H1 (cell line): ENCODE measurements at regions not wholly inside any gene's neighbourhood (a gene's known extent, or its start where the extent isn't known, plus 50 kb on each side); places are given as distances from the start of the nearest gene placed in this dataset.

Source experiments
- CTCF ChIA-PET: fragments of 300-600 bp; sonication (Branson Sonifier 250); formaldehyde crosslinking; loops from one replicate; lab custom pipeline; 2021; ENCODE audit not compliant: partially characterized antibody; lab: Charles Lee
- POLR2A ChIA-PET: fragments of 300-600 bp; sonication (Branson Sonifier 250); formaldehyde crosslinking; loops from one replicate; lab custom pipeline; 2021; ENCODE audit warnings: inconsistent platforms; ENCODE audit not compliant: partially characterized antibody; lab: Charles Lee
- DNase-seq, 2 experiments: peaks; one replicate each; pipeline versions ENCODE4 v3.0.0 to v3.0.0-alpha.2; 2010 to 2022; ENCODE audit warnings: low spot score in 2 of 2, low read depth in 1 of 2, mixed read lengths in 1 of 2
- FAIRE-seq: peaks from 2 replicates; lab custom pipeline; 2011; peaks lifted over from hg19 to GRCh38; lab: Jason Lieb, UNC
- H2AFZ ChIP-seq: 2 replicates; pipeline ENCODE4 v1.8.1; 2012; ENCODE audit warnings: low read length, inconsistent platforms
- H2AK5ac ChIP-seq: 2 replicates; pipeline ENCODE4 v1.6.1; 2013; ENCODE audit warnings: low read depth, low read length
- H2BK120ac ChIP-seq: replicated peaks from 2 replicates; pipeline ENCODE3; 2013; ENCODE audit warnings: low read depth, low read length, inconsistent platforms
- H2BK12ac ChIP-seq: 2 replicates; pipeline ENCODE4 v1.6.1; 2013; ENCODE audit warnings: low read depth, low read length
- H2BK15ac ChIP-seq: 2 replicates; pipeline ENCODE4 v1.6.1; 2013; ENCODE audit warnings: low read length
- H2BK20ac ChIP-seq: 2 replicates; pipeline ENCODE4 v1.6.1; 2013; ENCODE audit warnings: low read length
- H2BK5ac ChIP-seq: 2 replicates; pipeline ENCODE4 v1.6.1; 2013; ENCODE audit warnings: low read depth, low read length
- H3K14ac ChIP-seq: 2 replicates; pipeline ENCODE4 v1.6.1; 2013; ENCODE audit warnings: inconsistent platforms; ENCODE audit not compliant: insufficient read length
- H3K18ac ChIP-seq: 2 replicates; pipeline ENCODE4 v1.6.1; 2013; ENCODE audit warnings: low read length; ENCODE audit errors: extremely low read depth
- H3K23ac ChIP-seq: 2 replicates; pipeline ENCODE4 v1.6.1; 2013; ENCODE audit warnings: inconsistent platforms; ENCODE audit not compliant: insufficient read length
- H3K23me2 ChIP-seq: 2 replicates; pipeline ENCODE4 v1.6.1; 2013; ENCODE audit warnings: low read depth, low read length
- H3K27ac ChIP-seq: 2 replicates; pipeline ENCODE4 v1.6.1; 2011; ENCODE audit warnings: low read depth, low read length, inconsistent platforms
- H3K27me3 ChIP-seq, 4 experiments: replicated peaks in 1 of 4; 1 replicate in 1 of 4; 2 replicates in 3 of 4; pipeline versions ENCODE4 v1.6.1 to v1.8.1; 2011 to 2013; ENCODE audit warnings: low read length in 3 of 4, mild to moderate bottlenecking in 3 of 4, inconsistent platforms in 2 of 4, mixed read lengths in 2 of 4, moderate library complexity in 1 of 4; ENCODE audit not compliant: control insufficient read depth in 3 of 4, insufficient read depth in 3 of 4; ENCODE audit errors: extremely low read depth in 1 of 4
- H3K36me3 ChIP-seq, 4 experiments: 2 replicates each; pipeline versions ENCODE4 v1.6.1 to v1.8.1; 2011 to 2013; ENCODE audit warnings: mild to moderate bottlenecking in 4 of 4, low read length in 3 of 4, moderate library complexity in 2 of 4, control low read depth in 1 of 4, inconsistent platforms in 1 of 4; ENCODE audit not compliant: insufficient read depth in 4 of 4, control insufficient read depth in 2 of 4
- H3K4ac ChIP-seq: replicated peaks from 2 replicates; pipeline ENCODE3; 2013; ENCODE audit warnings: low read length, low read depth, mixed read lengths, inconsistent platforms; ENCODE audit not compliant: insufficient read length
- H3K4me1 ChIP-seq, 4 experiments: replicated peaks in 1 of 4; 1 replicate in 1 of 4; 2 replicates in 3 of 4; pipeline versions ENCODE4 v1.6.1 to v1.8.1; 2011 to 2013; ENCODE audit warnings: low read length in 3 of 4, inconsistent platforms in 2 of 4, mixed read lengths in 1 of 4; ENCODE audit not compliant: insufficient read depth in 4 of 4, control insufficient read depth in 3 of 4
- H3K4me2 ChIP-seq, 2 experiments: 2 replicates each; pipeline versions ENCODE4 v1.6.1 to v1.8.1; 2011 to 2013; ENCODE audit warnings: low read depth in 2 of 2, low read length in 2 of 2, control low read depth in 1 of 2, inconsistent platforms in 1 of 2, mild to moderate bottlenecking in 1 of 2; ENCODE audit not compliant: insufficient read depth in 1 of 2
- H3K4me3 ChIP-seq, 4 experiments: fragments of 200-600, 300-600 bp in 1 of 4; sonication (generic), shearing (Covaris generic), sonication (Bioruptor Twin) in 1 of 4; 2 replicates each; pipeline versions ENCODE4 v1.5.1 to v1.8.1; 2011 to 2016; ENCODE audit warnings: low read length in 4 of 4, low read depth in 3 of 4, control low read depth in 2 of 4, inconsistent platforms in 2 of 4, mild to moderate bottlenecking in 2 of 4, mixed read lengths in 1 of 4, moderate library complexity in 1 of 4; ENCODE audit not compliant: insufficient read depth in 2 of 4; ENCODE audit errors: extremely low read depth in 1 of 4
- H3K56ac ChIP-seq: replicated peaks from 2 replicates; pipeline ENCODE3; 2013; ENCODE audit warnings: low read depth, mild to moderate bottlenecking, mixed read lengths, low read length, inconsistent platforms; ENCODE audit not compliant: insufficient read length
- H3K79me1 ChIP-seq: 2 replicates; pipeline ENCODE4 v1.6.1; 2013; ENCODE audit warnings: low read depth, low read length, control low read depth
- H3K79me2 ChIP-seq, 2 experiments: 2 replicates each; pipeline versions ENCODE4 v1.6.1 to v1.8.1; 2012 to 2013; ENCODE audit warnings: low read length in 2 of 2, mild to moderate bottlenecking in 2 of 2, inconsistent platforms in 1 of 2; ENCODE audit not compliant: insufficient read depth in 2 of 2, control insufficient read depth in 1 of 2
- H3K9ac ChIP-seq, 4 experiments: replicated peaks in 1 of 4; 1 replicate in 1 of 4; 2 replicates in 3 of 4; pipeline versions ENCODE4 v1.6.1 to v1.8.1; 2011 to 2013; ENCODE audit warnings: low read depth in 3 of 4, low read length in 3 of 4, control low read depth in 2 of 4, mild to moderate bottlenecking in 2 of 4, moderate library complexity in 2 of 4, inconsistent platforms in 1 of 4; ENCODE audit errors: extremely low read depth in 1 of 4
- H3K9me3 ChIP-seq, 2 experiments: 2 replicates each; pipeline versions ENCODE4 v1.6.1 to v1.8.1; 2012 to 2013; ENCODE audit warnings: mild to moderate bottlenecking in 2 of 2, moderate library complexity in 2 of 2, control low read depth in 1 of 2, inconsistent platforms in 1 of 2, low read depth in 1 of 2, low read length in 1 of 2, mixed read lengths in 1 of 2; ENCODE audit not compliant: insufficient read depth in 2 of 2
- H4K20me1 ChIP-seq, 2 experiments: replicated peaks in 1 of 2; 2 replicates each; pipeline versions ENCODE3 to v1.8.1; 2011 to 2013; ENCODE audit warnings: inconsistent platforms in 2 of 2, low read length in 2 of 2, mild to moderate bottlenecking in 1 of 2; ENCODE audit not compliant: insufficient read depth in 2 of 2, control insufficient read depth in 1 of 2
- H4K5ac ChIP-seq: 2 replicates; pipeline ENCODE4 v1.6.1; 2013; ENCODE audit warnings: low read length, low read depth, mixed read lengths, inconsistent platforms; ENCODE audit not compliant: insufficient read length
- H4K8ac ChIP-seq: 2 replicates; pipeline ENCODE4 v1.8.0; 2013; ENCODE audit warnings: mild to moderate bottlenecking, moderate library complexity, low read length, inconsistent platforms; ENCODE audit not compliant: insufficient read depth; ENCODE audit errors: extremely low read depth
- H4K91ac ChIP-seq: replicated peaks from 2 replicates; pipeline ENCODE3; 2013; ENCODE audit warnings: low read length, mixed read lengths, inconsistent platforms; ENCODE audit not compliant: insufficient read length
- BACH1 ChIP-seq: IDR thresholded peaks from 2 replicates; pipeline ENCODE4 v1.6.1; 2012; ENCODE audit warnings: low read length, improper control_type of control experiment
- BCL11A ChIP-seq, 2 experiments: IDR thresholded peaks; one replicate each; pipeline ENCODE4 v1.6.1; 2011; ENCODE audit warnings: low read depth in 2 of 2, low read length in 2 of 2, mild to moderate bottlenecking in 2 of 2
- CHD1 ChIP-seq: IDR thresholded peaks from 2 replicates; pipeline ENCODE4 v1.6.1; 2012; ENCODE audit warnings: low read depth, low read length, improper control_type of control experiment
- EGR1 ChIP-seq: IDR thresholded peaks from 2 replicates; pipeline ENCODE4 v1.6.1; 2011; ENCODE audit warnings: low read depth, low read length, borderline replicate concordance
- HDAC2 ChIP-seq, 2 experiments: fragments of 300-600 bp in 1 of 2; sonication (generic) in 1 of 2; IDR thresholded peaks; 2 replicates each; pipeline ENCODE4 v1.6.1; 2011 to 2012; ENCODE audit warnings: low read depth in 2 of 2, low read length in 2 of 2, mild to moderate bottlenecking in 2 of 2, moderate library complexity in 2 of 2, borderline replicate concordance in 1 of 2, inconsistent platforms in 1 of 2
- HDAC6 ChIP-seq: IDR thresholded peaks from one replicate; pipeline ENCODE4 v1.7.1; 2012; ENCODE audit warnings: low read depth, mild to moderate bottlenecking, inconsistent platforms, low read length, moderate library complexity
- KDM1A ChIP-seq: fragments of 200-600, 300-600 bp; sonication (generic); IDR thresholded peaks from 2 replicates; pipeline ENCODE4 v1.7.1; 2016; ENCODE audit warnings: mild to moderate bottlenecking, low read length, borderline replicate concordance
- NRF1 ChIP-seq: IDR thresholded peaks from 2 replicates; pipeline ENCODE4 v1.6.1; 2011; ENCODE audit warnings: mild to moderate bottlenecking, low read depth, low read length, improper control_type of control experiment
- TAF1 ChIP-seq: IDR thresholded peaks from 2 replicates; pipeline ENCODE4 v1.6.1; 2011; ENCODE audit warnings: mild to moderate bottlenecking, low read depth, low read length
- TBP ChIP-seq: IDR thresholded peaks from 2 replicates; pipeline ENCODE4 v1.6.1; 2011; ENCODE audit warnings: low read depth, low read length, improper control_type of control experiment
- TEAD4 ChIP-seq: IDR thresholded peaks from 2 replicates; pipeline ENCODE4 v1.6.1; 2012; ENCODE audit warnings: low read depth, low read length, inconsistent platforms, mixed read lengths
- WGBS, 2 experiments: shearing (Covaris generic) in 1 of 2; methylation state at CpG; one replicate each; pipeline versions ENCODE4 v1.1.6 to v1.1.7; 2013 to 2015; ENCODE audit warnings: low lambda C conversion rate in 2 of 2, mixed read lengths in 2 of 2, inconsistent platforms in 1 of 2, low coverage in 1 of 2, missing lambda C conversion rate in 1 of 2; ENCODE audit not compliant: insufficient replicate concordance in 2 of 2, insufficient coverage in 1 of 2, insufficient read length in 1 of 2; ENCODE audit errors: extremely low coverage in 1 of 2, missing lambda C conversion rate in 1 of 2; 5-methylcytosine and 5-hydroxymethylcytosine counted together
- TF ChIP-seq, protein P1 (sequence below): IDR thresholded peaks from 2 replicates; pipeline ENCODE4 v1.6.1; 2012; ENCODE audit warnings: low read length, inconsistent platforms

DNA sequence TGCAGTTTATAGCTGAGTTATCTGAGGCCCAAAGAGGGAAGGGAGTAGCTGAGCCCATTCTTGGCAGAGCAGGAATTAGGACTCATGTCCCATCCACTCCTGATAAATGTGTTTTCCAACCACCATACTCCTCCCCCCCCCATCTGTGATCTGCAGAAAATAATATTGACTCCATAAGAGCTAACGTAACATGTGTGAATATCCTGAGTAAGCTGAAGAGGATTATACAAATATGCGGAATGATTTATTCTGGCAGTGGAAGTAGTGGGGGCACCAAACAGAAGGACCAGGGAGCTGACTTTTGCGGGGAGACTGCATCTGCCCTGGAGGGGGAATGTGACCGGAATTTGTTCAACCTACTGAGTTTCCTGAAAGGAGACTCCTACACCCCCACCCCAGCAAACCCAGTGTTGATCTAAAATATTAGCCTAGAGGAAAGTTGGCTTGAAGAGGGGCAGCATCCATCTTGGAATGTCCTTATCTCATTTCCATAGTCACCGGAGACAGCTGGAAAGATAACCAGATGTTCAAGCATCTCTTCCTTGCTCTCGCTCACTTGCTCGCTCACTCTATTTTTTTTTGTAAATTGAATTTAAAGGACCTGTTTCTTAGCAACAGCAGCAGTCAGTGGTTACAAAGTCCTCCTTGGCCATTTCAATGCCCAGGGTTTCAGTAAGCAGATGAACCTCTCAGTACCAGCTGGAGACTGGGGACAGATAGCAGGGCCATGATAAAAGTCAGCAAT lies 114.7 kb downstream of the RPS24 start:
- H3K4me3 ChIP-seq: no peak overlapping the region
- no peaks in the 10 kb centered on the region for H3K79me1 ChIP-seq
- H3K4me2 ChIP-seq: no peak overlapping the region
- DNase-seq: no peak
- no peak overlapping the region for H2BK5ac ChIP-seq
- no peak overlapping the region for H4K91ac ChIP-seq
- no peak overlapping the region for H4K5ac ChIP-seq
- no peak overlapping the region for H4K8ac ChIP-seq
- no peak overlapping the region for H2AK5ac ChIP-seq
- H3K14ac ChIP-seq: no peak overlapping the region
- no peak for FAIRE-seq
- no peak overlapping the region for H2BK12ac ChIP-seq
- H3K36me3 ChIP-seq: no peaks in the 10 kb centered on the region
- no peak overlapping the region for H3K4ac ChIP-seq
- no peak overlapping the region for H3K18ac ChIP-seq
- no peak overlapping the region for H2AFZ ChIP-seq
- no peak overlapping the region for H3K9ac ChIP-seq
- WGBS, 2 experiments: 93% methylated on average over 7 of the region's 7 CpGs; no CpG with 5 or more reads in 1 of the 2 experiments
- no peaks in the 10 kb centered on the region for H3K23me2 ChIP-seq
- no peak overlapping the region for H3K56ac ChIP-seq
- H3K27me3 ChIP-seq: no peaks in the 10 kb centered on the region
- H2BK20ac ChIP-seq: no peak overlapping the region
- H3K79me2 ChIP-seq: no peaks in the 10 kb centered on the region
- no peak overlapping the region for H3K27ac ChIP-seq
- ChIA-PET POLR2A (no interaction called here), CTCF (interaction anchor here (1.0 to 1.7 kb wide), 4 partner anchors 10 to 119 kb away, joined by 3 to 7 read pairs (median 6); no protein-coding TSS in a partner anchor)
- no peaks in the 10 kb centered on the region for H3K9me3 ChIP-seq
- H3K4me1 ChIP-seq: no peaks in the 10 kb centered on the region
- H4K20me1 ChIP-seq: no peaks in the 10 kb centered on the region
- H2BK120ac ChIP-seq: no peak overlapping the region
- H2BK15ac ChIP-seq: no peak overlapping the region
- H3K23ac ChIP-seq: no peak overlapping the region
- TF ChIP-seq NRF1 (no peak), TEAD4 (no peak), TBP (no peak), KDM1A (no peak), EGR1 (no peak), BCL11A (IDR thresholded peaks at IDR 0.05; ENCODE audit: low read depth in 2 of 2, low read length in 2 of 2) (no peak), HDAC2 (IDR thresholded peaks at IDR 0.05; ENCODE audit: borderline replicate concordance in 1 of 2, low read depth in 2 of 2, low read length in 2 of 2) (no peak), CHD1 (no peak), BACH1 (no peak), HDAC6 (no peak), TAF1 (no peak)
- TF ChIP-seq, protein P1, sequence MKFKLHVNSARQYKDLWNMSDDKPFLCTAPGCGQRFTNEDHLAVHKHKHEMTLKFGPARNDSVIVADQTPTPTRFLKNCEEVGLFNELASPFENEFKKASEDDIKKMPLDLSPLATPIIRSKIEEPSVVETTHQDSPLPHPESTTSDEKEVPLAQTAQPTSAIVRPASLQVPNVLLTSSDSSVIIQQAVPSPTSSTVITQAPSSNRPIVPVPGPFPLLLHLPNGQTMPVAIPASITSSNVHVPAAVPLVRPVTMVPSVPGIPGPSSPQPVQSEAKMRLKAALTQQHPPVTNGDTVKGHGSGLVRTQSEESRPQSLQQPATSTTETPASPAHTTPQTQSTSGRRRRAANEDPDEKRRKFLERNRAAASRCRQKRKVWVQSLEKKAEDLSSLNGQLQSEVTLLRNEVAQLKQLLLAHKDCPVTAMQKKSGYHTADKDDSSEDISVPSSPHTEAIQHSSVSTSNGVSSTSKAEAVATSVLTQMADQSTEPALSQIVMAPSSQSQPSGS: no peak
